Heart right ventricle (tissue), 16 donors: ENCODE measurements at regions not wholly inside any gene's neighbourhood (a gene's known extent, or its start where the extent isn't known, plus 50 kb on each side); places are given as distances from the start of the nearest gene placed in this dataset.

Experiments
- ATAC-seq, 8 donors: fragments of 200-7000 bp; cut with Tn5 transposase; one replicate each; pipeline ENCODE4 v1.9.1; 2020; ENCODE audit warnings: mild to moderate bottlenecking in 8 of 8, moderate library complexity in 8 of 8, moderate number of reproducible peaks in 1 of 8
- DNase-seq, 2 donors: peaks; one replicate each; pipeline ENCODE4 v3.0.0-alpha.2; 2020
- H3K27ac ChIP-seq, 10 donors: fragments of 200-600 bp; sonication (generic) in 2 of 10; one replicate each; pipeline versions ENCODE4 v1.5.0 to v1.8.0; 2020 to 2022; ENCODE audit warnings: mild to moderate bottlenecking in 3 of 10
- H3K27me3 ChIP-seq, 7 donors: fragments of 200-600 bp; one replicate each; pipeline ENCODE4 v1.8.0; 2021 to 2022; ENCODE audit warnings: mild to moderate bottlenecking in 2 of 7
- H3K36me3 ChIP-seq, 9 donors: fragments of 200-600 bp; sonication (generic) in 1 of 9; one replicate each; pipeline versions ENCODE4 v1.5.0 to v1.8.0; 2020 to 2022; ENCODE audit warnings: mild to moderate bottlenecking in 2 of 9
- H3K4me1 ChIP-seq, 9 donors: fragments of 200-600 bp; sonication (generic) in 1 of 9; one replicate each; pipeline versions ENCODE4 v1.5.0 to v1.8.0; 2020 to 2022; ENCODE audit warnings: mild to moderate bottlenecking in 4 of 9
- H3K4me3 ChIP-seq, 10 donors: fragments of 200-600 bp; sonication (generic) in 2 of 10; one replicate each; pipeline versions ENCODE4 v1.5.0 to v1.8.0; 2020 to 2022; ENCODE audit warnings: mild to moderate bottlenecking in 7 of 10, moderate library complexity in 2 of 10
- H3K9me3 ChIP-seq, 11 donors: fragments of 200-600 bp in 10 of 11; sonication (generic) in 2 of 11; one replicate each; pipeline versions ENCODE4 v1.5.0 to v1.8.0; 2013 to 2022; ENCODE audit warnings: mild to moderate bottlenecking in 2 of 11, control low read depth in 1 of 11, moderate library complexity in 1 of 11
- WGBS, 2 donors: extraction: QIAGEN DNeasy Blood & Tissue Kit; methylation state at CpG; one replicate each; pipeline ENCODE4 v1.1.7; 2013; ENCODE audit warnings: inconsistent platforms in 1 of 2; 5-methylcytosine and 5-hydroxymethylcytosine counted together
- intact Hi-C, 10 donors: fragments of 100-400 bp; cut with DNase I; formaldehyde crosslinking; loops; one replicate each; pipeline versions ENCODE4 v1.11.1 to v1.14.2; 2022
- TF ChIP-seq, protein P1 (sequence below), 9 donors: fragments of 200-600 bp; sonication (generic) in 2 of 9; IDR thresholded peaks; one replicate each; pipeline versions ENCODE4 v1.5.0 to v1.8.0; 2021 to 2022; ENCODE audit warnings: antibody characterized with exemption in 9 of 9, mild to moderate bottlenecking in 5 of 9, moderate library complexity in 1 of 9
- donor health status: Arrhythmogenic right ventricular cardiomyopathy.
- donor health status: ischemic (EF 13 %, LVEDD 7.1; RV severe dilation, severe dysfunction).
- donor health status: healthy with polysubstance abuse.
- donor health status: DM: no; HTN: yes; CAD: no.
- donor health status: DM: no; HTN: no; CAD: no.
- donor health status: ischemic (EF 25% LVEDD 6.9; RV normal size, moderate dysfunction).
- donor health status: ischemic (EF 25% LVEDD 5.7; RV mildly dilated, moderate dysfunction).
- donor health status: healthy.
- donor health status: DM: yes; HTN: yes; CAD: no.
- donor health status: Ischemic cardiomyopathy.
- donor health status: ischemic (EF 35%, LVEDD 5.7; RV mildly dilated, moderate dysfunction).
- donor health status: nonischemic (EF 11% LVEDD 7.7; RV severe dilation, severe dysfunction).
- donor health status: DM: yes; HTN: yes; CAD: no.
- donor health status: PGD.
- donor health status: ischemic (EF 29% LVEDD 5.4; RV normal size, mild dysfunction).
- donor health status: nonischemic (EF 23%, LVEDD 6.1; RV moderate dilation, normal function).

DNA sequence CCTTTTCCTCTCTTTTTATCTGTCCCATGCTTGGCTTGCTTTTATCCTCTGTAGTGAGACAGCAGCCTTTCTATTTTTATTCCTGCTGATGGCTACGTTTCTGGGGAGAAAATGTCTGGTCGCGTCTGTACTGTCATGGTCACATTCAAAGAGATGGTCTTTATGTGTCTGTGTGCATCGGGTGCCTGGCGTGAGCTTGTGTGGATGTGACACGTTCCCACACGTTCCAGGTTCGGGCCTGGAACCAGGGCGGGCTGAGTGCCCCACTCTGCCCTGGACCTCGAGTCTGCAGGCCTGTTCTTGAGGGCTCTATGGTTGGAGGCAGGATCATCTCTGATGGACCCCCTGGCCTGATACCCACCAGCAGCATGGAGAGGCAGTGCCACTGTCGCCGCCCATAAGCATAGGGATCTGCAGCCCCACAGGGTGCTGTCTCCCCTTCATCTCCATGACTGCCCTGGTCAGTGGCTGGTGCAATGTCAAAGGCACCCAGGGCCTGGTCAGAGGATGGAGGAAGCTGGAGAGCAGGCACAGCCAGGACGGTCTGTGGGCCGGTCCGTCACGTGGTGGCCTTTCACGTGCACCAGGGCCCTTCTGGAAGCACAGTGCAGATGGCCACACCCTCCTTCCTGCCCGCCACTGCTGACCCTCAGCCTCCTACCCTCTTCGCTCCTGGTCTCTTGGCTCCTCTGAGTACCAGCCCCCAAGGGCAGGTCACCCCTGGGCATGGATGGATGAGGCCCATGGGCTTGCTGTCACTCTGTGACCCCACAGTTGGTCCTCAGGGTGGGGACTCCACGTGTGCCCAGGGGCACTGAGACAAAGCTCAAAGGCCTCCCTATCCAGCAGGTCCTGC is 149.2 kb upstream of the TWIST2 start:
- no peak for DNase-seq
- Histone ChIP-seq H3K4me1 (peaks cover 0 to 54% (median 14%) of the 10 kb centered on the region in 9 donors), H3K36me3 (no peaks in the 10 kb centered on the region), H3K27ac (peak overlapping the region in 1 of 10 donors; percentile 63), H3K4me3 (no peak overlapping the region), H3K27me3 (no peaks in the 10 kb centered on the region), H3K9me3 (no peaks in the 10 kb centered on the region)
- TF ChIP-seq, protein P1, sequence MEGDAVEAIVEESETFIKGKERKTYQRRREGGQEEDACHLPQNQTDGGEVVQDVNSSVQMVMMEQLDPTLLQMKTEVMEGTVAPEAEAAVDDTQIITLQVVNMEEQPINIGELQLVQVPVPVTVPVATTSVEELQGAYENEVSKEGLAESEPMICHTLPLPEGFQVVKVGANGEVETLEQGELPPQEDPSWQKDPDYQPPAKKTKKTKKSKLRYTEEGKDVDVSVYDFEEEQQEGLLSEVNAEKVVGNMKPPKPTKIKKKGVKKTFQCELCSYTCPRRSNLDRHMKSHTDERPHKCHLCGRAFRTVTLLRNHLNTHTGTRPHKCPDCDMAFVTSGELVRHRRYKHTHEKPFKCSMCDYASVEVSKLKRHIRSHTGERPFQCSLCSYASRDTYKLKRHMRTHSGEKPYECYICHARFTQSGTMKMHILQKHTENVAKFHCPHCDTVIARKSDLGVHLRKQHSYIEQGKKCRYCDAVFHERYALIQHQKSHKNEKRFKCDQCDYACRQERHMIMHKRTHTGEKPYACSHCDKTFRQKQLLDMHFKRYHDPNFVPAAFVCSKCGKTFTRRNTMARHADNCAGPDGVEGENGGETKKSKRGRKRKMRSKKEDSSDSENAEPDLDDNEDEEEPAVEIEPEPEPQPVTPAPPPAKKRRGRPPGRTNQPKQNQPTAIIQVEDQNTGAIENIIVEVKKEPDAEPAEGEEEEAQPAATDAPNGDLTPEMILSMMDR (IDR thresholded peaks at IDR 0.05) = no peak
- no peak for ATAC-seq
- intact Hi-C loops = loop anchor here in 1 of 10 donors (10.0 kb wide), 1 partner anchor 124 kb away; no protein-coding TSS in a partner anchor
- 78 to 81% methylated on average over 20 of the region's 20 CpGs for WGBS, 2 donors

- no peak overlapping the region for H3K4me3 ChIP-seq
- H3K4me1 ChIP-seq = peaks cover 0 to 54% (median 14%) of the 10 kb centered on the region in 9 donors
- H3K36me3 ChIP-seq = no peaks in the 10 kb centered on the region
- no peaks in the 10 kb centered on the region for H3K27me3 ChIP-seq
- WGBS, 2 donors = 86 to 88% methylated on average over 13 of the region's 13 CpGs
- intact Hi-C loops = loop anchor here in 1 of 10 donors (10.0 kb wide), 1 partner anchor 125 kb away; no protein-coding TSS in a partner anchor
- ATAC-seq (peak in 1 of 8 donors; percentile 18), DNase-seq (no peak)
- peak overlapping the region in 4 of 10 donors; percentile 2 to 63 (median 38) for H3K27ac ChIP-seq
- TF ChIP-seq, protein P1 (IDR thresholded peaks at IDR 0.05) = no peak
- no peaks in the 10 kb centered on the region for H3K9me3 ChIP-seq
These were observed 148.4 kb upstream of the TWIST2 start for GRCh38 chr2:238699307-238700116.

- DNase-seq = peak; percentile 41
- intact Hi-C loops = no loop called here
- 29 to 35% methylated on average over 11 of the region's 11 CpGs for WGBS, 2 donors
- Histone ChIP-seq H3K36me3 (no peaks in the 10 kb centered on the region), H3K9me3 (no peaks in the 10 kb centered on the region), H3K27me3 (no peaks in the 10 kb centered on the region), H3K4me1 (peaks cover 0 to 54% (median 14%) of the 10 kb centered on the region in 9 donors), H3K27ac (peak overlapping the region in 5 of 10 donors; percentile 2 to 65 (median 56)), H3K4me3 (no peak overlapping the region)
- TF ChIP-seq, protein P1 (IDR thresholded peaks at IDR 0.05) = no peak
- ATAC-seq = peak in 7 of 8 donors; percentile 64 to 91 (median 76)
These were observed 147.8 kb upstream of the TWIST2 start for GRCh38 chr2:238700117-238700457.
